VCaP (cell line): ENCODE measurements at regions not wholly inside any gene's neighbourhood (a gene's known extent, or its start where the extent isn't known, plus 50 kb on each side); places are given as distances from the start of the nearest gene placed in this dataset.
A peak's percentile ranks its signal among the peaks of the same experiment; 100 is the strongest.

Source experiments
- H3K27ac ChIP-seq: fragments of 450-650 bp; 2 replicates; pipeline ENCODE4 v1.5.1; 2017
- CTCF ChIP-seq: fragments of 450-650 bp; conservative IDR thresholded peaks from 2 replicates; pipeline ENCODE4 v1.5.1; 2017; ENCODE audit warnings: mild to moderate bottlenecking, moderate library complexity

- peak overlapping the region; percentile 47 for H3K27ac ChIP-seq
- TF ChIP-seq CTCF = no peak
Measured at GRCh38 chr19:28864024-28864503, 348.9 kb downstream of the UQCRFS1 start.

DNA sequence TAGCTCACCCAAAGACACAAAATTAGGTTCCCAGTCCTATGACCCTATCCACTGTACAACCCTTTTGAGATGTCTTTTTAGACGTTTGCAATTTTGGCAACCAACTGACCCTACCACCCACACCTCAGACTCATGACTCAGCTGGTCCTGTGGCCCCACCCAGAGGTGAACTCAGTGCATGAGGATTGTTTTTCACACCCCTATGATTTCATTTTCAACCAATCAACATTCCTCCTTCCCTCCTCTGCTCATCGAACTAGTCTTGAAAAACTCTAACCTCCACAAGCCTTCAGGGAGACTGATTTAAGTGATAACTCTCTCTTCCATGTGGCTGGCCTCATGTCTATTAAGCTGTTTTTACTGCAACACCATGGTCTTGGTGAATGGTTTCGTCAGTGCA lies 350.7 kb downstream of the UQCRFS1 start:
- H3K27ac ChIP-seq = no peak overlapping the region
- TF ChIP-seq CTCF = no peak

DNA sequence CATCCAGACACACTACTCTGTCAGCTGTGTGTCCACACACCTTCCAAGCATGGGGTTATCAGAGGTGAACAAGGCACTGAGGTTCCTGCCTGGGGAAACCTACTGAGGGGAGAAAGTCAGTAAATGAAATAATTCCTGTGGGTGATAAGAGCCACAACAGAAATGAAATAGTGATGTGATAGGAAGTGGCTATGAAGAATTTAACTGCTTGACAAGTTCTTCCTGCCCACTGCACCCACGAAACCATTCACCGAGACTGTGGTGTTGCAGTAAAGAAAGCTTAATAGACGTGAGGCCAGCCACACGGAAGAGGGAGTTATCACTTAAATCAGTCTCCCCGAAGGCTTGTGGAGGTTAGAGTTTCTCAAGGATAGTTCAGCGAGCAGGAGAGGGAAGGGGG lies 353.1 kb downstream of the UQCRFS1 start:
- no peak overlapping the region for H3K27ac ChIP-seq
- no peak for TF ChIP-seq CTCF

GRCh38 chr19:28858933-28859332 lies 354.0 kb downstream of the UQCRFS1 start:
- H3K27ac ChIP-seq = no peak overlapping the region
- no peak for TF ChIP-seq CTCF

DNA sequence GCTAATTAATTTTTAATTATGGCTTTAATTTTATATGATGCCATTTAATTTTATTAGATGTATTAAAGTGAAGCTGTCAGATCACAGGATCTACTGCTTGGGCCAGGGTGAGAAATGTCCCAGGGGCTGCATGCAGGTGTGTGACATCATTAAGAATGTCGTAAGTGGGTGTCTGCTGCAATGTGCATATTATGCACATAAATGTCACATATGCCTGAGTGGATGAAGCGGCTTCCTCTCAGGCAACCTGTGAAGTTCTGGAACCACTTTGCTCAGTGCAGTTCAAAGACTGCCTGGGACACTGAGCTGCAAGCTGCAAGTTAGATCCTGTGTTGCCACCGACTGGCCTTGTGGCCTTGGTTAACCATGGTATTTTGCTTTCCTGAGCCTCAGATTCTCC lies 355.0 kb downstream of the UQCRFS1 start:
- H3K27ac ChIP-seq = no peak overlapping the region
- no peak for TF ChIP-seq CTCF

DNA sequence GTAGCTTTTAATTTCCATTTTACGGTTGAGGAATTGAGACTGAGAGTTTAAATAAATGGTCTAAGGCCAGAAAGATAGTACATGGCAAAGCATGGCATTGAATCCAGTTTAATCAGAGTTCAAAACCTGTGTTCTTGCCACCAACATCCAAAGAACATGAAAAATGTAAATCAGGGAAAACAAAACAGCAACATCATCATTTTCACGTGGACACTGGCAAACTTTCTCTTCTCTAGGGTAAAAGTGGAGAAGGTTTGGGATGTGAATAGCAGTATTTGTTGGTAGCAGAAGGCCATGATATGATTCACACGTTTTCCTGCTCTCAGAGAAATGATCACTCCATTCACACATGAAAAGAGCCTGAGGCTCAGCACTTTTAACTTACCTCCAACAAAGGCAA lies 357.7 kb downstream of the UQCRFS1 start:
- no peak overlapping the region for H3K27ac ChIP-seq
- no peak for TF ChIP-seq CTCF

- no peak for TF ChIP-seq CTCF
- H3K27ac ChIP-seq = no peak overlapping the region
Measured at GRCh38 chr19:28847468-28847867, 365.5 kb downstream of the UQCRFS1 start.
